CD1c-positive myeloid dendritic cell (primary cell): ENCODE measurements at regions not wholly inside any gene's neighbourhood (a gene's known extent, or its start where the extent isn't known, plus 50 kb on each side); places are given as distances from the start of the nearest gene placed in this dataset.

Experiments
- DNase-seq: peaks from one replicate; pipeline ENCODE4 v3.0.0-alpha.2; 2016; ENCODE audit errors: extremely low spot score

DNA sequence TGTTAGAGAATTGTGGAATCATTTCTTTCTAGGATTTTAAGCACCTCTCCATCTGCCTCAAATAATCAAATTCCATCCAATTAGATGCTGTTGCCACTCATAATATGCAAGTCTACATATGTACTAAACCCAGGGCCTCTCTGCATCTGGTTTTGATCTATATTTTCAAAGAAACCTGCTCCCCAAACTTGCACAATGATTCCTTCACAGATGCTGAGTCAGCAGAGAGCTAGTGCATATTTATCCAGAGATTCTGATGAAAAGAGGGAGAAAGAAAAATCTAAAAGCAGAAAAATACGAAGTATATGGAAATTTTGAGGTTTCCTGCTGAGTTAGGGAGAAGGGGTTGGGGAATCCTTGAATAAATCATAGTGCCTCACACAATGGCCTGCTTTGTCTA lies 235.1 kb upstream of the RBFOX1 start:
- DNase-seq: no peak

DNA sequence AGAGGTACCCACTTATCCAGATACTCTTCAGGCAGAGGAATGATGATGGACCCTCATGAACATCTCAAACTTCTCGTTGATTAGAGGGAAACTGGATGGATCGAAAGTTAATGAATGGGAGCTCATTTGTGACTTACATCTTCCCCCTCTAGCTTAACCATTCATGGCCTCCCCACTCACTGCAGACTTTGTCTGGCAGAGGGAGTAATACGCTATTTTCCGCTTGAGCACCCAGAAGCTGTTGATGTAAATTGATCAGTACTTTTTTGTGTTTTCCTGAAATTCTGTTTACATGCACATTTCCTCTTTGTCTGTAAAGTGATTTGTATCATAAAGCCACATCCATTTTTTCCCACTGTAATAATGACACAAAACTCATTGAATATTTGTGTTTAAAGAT lies 239.1 kb upstream of the RBFOX1 start:
- DNase-seq: no peak

DNA sequence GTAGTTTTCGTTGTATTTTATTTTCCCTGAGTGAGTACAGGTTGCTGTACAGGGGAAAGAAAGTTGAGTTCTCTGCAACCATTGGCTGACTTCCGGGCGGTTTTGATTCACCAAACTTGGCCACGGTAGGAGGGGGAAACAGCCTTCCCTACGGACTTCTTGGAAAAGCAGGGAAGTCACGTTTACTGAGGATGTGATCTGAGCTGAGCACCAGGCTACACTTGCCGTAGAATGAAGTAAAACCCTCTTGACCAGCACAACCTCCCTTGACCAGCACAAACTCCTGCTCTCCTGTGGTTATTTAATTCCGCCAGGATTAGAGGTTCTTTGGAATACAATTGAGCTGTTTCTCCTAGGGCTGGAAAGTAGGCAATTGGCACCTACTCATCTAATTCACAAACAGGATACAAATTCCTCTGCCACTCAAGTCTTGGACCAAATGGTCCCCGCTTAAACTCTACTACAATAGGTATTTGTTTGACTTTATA lies 242.0 kb upstream of the RBFOX1 start:
- no peak for DNase-seq

- no peak for DNase-seq
Observed at GRCh38 chr16:7089751-7090150, 242.9 kb upstream of the RBFOX1 start.

DNA sequence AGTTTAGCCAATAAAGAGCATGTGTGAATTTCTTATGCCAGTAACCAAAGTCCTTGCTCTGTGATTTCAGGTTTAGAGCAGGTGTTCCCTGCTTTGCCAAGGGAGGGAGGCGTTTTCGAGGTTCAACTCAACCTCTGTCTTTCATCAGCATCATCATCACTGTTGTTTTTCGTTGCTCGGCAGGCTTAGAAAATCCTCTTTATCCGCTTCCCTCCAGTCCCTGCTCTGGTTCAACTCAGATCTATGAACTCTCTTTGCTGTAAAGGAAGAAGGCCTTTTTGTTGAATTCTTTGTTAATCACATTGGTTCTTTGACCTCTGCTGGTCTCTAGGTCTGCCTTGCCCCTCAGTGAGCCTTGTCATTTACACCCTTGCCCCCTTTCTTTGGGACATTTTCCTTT lies 243.9 kb upstream of the RBFOX1 start:
- DNase-seq: no peak

GRCh38 chr16:7086822-7087616 lies 245.6 kb upstream of the RBFOX1 start:
- DNase-seq: no peak

DNA sequence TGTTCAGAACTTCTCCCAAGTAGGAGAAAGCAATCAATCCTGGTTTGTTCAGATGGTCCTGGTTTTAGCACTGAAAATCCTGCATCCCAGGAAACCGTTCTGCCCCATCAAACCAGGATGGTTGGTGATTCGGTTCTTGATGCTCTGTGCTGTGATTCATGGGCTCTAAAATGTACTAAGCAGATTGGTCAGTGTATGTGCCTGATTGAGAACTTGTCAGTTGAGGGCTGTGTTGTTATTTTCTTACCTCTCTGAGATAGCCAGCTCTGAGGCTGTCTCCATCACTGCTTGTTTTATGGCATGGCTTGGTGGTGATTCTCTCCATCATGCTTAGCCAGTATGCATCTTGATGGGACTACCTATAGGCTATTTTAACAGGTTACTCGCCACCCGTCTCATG lies 246.9 kb upstream of the RBFOX1 start:
- no peak for DNase-seq

DNA sequence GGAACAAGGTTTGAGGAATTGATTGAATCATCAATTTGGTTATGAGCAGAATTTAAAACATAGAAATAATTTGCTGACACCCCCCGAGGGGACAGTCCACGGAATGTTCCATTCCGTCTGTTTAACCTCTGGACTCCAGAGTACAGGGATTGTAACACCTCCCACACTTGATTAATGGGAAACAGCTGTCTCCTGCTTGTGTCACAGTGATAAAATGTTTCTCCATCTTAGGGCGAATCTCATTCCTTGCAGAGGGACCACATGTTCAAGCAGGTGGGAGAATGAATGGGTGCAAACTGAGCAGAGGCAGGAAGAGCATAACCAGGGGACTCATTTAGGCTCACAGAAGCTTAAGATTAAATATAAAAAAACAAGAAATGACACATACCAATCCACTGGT lies 249.5 kb upstream of the RBFOX1 start:
- DNase-seq: no peak

DNA sequence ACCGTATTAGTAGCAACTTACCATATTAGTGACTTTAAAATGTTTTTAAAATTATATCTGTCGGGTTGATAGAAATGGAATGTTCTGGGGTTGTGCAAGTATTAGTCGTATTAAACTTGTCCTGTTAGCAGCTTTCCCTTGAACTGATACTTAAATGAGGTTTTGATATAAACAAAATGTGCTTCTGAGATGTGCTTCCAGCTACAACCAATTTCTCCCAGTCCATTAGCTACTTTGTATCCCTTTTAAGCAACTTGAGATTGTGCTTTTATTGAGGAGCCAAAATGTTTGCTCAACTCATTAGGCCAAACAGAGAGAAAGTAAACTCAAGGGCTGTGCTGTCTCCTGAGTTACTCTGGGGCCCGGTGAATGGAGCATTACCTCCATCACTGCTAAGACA lies 255.0 kb upstream of the RBFOX1 start:
- DNase-seq: no peak

DNA sequence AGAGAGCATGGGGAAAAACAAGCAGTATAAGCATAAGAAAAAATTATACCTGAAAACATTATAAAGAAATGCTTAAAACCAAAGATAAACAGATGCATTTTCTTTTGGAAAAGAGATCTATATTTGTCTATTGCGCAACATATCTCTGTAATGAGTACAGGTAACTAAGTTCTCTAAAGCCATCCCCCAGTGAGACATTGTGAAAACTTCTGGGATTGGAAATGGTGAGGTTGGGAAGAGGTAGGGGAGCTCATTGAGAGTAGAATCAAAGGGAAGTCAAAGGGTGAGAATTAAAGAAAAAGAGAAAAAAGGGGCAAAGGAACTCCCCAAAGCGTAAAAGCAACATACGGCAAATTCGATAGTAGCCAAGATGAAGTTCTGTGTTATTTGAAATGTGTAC lies 257.9 kb upstream of the RBFOX1 start:
- no peak for DNase-seq

DNA sequence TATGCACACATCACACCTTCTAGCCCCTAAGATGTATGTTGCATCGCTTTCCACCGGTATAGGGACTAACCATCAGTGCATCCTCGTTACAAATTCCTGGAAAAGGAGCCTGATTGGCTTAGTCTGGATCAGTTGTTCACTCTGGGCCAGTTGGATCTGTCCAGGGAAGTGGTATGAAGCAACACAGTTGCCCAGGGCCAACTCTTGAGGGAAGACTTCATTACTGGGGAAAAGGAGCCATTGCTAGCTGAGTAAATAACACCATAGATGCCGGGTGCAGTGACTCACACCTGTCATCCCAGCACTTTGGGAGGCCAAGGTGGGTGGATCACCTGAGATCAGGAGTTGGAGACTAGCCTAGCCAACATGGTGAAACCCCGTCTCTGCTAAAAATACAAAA lies 275.2 kb upstream of the RBFOX1 start:
- DNase-seq: no peak

DNA sequence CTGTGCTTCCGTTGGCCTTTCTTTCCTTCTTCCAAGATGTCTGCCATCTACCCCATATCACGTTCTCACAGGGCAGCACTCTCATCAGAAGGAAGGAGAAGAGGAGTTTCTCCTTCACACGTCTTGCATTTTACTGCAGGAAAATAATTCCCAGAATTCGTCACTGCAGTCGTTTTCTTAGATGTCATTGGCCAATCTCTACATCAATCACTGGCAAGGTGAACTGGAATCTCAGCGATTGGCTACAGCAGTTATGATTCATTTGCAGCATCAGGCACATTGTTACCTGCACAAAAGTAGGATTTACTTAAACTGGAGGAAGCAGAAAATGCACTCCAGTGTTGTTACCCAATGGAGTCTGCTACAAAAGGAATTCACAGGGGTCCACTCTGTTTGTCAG lies 277.2 kb upstream of the RBFOX1 start:
- no peak for DNase-seq

DNA sequence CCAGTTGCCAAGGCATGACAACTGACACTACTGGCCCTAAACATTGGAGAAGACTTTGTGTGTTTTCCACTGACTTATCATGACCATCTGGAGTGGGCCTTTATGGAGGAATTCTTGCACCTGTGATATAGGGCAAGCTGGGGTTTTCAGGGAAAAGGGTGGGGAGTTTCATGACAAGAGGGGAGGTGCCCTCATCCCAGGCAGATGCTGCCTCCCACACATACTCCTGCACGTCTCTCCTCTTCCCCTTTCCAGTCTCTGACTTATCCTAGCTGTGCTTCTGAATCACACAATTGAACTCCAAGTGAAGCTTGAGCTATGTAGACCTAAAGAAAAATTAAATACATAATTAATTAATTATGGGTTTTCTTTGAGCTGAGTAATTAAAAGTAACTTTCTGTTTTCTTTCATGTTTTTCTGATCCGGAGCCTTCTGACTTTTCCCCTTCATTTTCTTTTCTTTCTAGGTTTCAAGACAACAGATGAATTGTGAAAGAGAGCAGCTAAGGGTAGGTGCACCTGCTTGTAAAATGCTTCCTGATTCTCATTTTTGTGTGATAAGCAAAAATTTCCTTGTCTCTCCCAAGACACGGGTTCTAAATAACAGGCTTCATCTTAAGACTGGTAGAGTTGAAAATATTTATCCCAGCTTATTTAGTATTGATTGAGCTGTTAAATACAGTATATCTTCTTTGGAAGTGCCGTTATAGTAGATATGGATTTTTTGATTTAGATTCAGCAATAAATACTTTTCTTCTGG lies 280.9 kb upstream of the RBFOX1 start:
- DNase-seq: no peak

DNA sequence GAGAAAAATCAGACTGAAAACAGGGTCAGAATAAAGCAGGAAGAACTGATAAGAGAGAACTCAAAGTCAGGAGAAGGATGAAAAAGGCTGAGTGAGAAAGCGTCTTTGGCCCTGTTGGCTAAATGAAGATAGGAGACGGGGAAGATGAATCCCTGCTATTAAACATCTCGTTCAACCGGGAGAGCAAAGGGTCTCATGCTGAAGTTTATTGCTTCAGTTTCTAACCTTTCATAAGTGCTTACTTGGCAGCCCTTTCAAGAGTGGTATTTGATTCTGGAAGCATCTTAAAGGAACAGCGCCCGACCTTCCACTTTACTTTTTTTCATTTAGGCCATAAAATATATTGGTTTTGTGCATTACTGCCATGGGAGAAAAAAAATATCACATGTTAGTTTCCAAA lies 288.3 kb upstream of the RBFOX1 start:
- no peak for DNase-seq

- no peak for DNase-seq
Observed at GRCh38 chr16:7038475-7038874, 294.2 kb upstream of the RBFOX1 start.

- no peak for DNase-seq
Observed at GRCh38 chr16:7037495-7037894, 295.1 kb upstream of the RBFOX1 start.

DNA sequence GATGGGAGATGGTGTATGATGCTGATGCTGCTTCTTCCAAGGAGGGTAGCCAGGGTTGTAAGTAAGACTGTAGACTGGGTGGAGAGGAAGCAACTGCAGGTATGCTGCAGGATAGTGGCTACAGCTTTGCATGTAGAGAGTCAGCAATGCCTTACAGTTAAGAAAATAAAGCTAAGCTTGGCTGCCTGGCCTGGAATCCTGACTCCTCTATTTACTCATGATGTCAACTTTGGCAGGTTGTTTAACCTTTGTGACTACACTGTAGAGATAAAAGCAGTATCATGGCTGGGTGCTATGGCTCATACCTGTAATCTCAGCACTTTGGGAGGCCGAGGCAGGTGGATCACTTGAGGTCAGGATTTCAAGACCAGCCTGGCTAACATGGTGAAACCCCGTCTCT lies 301.6 kb upstream of the RBFOX1 start:
- no peak for DNase-seq

GRCh38 chr16:7027401-7027800 lies 305.2 kb upstream of the RBFOX1 start:
- no peak for DNase-seq

- no peak for DNase-seq
Observed at GRCh38 chr16:7026639-7027038, 306.0 kb upstream of the RBFOX1 start.

DNA sequence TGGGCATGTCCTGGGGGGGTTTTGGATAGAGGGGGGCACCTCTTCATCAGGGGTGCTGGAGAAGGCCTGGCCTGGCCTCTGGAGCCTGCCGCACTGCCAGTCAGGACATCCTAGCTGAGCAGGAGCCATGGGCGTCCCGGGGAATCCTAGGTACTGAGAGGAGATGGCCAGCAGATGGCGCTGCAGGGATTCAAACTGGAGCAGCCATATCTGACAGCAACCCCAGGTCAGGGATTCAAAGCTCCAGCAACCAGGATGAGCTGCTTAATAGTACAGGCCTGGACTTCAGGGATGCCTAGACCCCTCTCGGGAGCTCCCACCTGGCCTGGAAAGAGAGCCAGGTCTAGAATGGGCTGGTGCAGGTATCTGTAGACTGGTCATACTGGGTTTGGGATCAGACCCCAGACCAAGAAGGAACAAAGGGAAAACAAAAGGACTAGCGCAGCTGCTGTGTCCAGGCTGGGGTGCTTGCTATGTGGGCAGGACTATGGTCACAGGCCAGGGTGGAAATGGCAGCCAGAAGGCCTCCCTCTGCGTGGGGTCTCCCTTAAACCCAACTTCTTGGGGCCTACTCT lies 306.9 kb upstream of the RBFOX1 start:
- peak; percentile 40 for DNase-seq

DNA sequence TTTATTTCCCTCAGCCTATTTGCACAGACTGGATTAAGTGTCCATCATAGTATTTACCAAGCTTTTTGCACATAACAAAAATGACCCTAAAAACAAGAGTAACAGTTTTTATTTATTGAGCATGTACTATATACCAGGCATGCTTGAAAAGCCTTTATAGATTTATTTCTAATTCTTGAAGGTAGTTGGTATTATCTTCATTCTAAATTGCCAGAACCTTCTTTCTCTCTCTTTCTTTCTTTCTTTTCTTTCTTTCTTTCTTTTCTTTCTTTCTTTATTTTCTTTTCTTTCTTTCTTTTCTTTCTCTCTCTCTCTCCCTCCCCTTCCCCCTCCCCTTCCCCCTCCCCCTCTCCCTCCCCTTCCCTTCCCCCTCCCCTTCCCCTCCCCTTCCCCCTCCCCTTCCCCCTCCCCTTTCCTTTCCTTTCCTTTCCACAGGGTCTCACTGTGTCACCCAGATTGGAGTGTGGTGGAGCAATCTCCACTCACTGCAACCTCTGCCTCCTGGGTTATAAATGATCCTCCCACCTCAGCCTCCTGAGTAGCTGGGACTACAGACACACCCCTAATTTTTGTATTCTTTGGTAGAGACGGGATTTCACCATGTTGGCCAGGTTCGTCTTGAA lies 310.9 kb upstream of the RBFOX1 start:
- no peak for DNase-seq

DNA sequence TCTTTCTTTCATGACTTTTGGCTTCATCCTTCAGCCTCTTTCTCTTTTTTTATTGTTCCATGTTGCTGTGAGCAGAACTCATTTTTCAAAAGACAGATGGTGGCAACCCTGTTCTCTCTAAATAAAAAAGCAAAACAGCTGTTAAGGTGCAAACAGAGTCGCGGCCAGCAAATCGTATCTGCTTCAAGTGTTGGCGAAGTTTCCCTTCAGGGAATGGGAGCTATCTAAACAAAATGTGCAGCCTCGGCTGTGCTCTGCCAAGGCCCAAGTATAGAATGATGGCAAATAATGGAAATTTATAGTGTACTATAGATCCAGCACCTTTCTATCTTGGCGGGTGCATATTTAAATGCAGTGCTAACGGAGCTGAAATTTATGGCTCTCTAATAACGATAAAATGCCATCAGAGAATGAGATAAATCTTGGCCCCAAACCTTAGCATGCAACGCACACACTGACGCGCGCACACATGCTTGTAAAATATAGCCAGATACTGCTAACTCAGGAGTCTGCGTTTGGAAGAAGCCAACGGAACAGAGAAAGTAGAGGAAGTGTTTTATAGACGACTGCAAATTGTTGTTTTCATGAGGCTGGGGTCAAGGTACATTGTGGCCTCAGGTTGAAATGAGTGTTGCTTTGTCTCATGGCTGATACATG lies 315.5 kb upstream of the RBFOX1 start:
- DNase-seq: no peak
